ENCODE measurements at regions not wholly inside any gene's neighbourhood (a gene's known extent, or its start where the extent isn't known, plus 50 kb on each side); places are given as distances from the start of the nearest gene placed in this dataset.

- H3K36me3 Mint-ChIP-seq (ENCODE audit: insufficient read depth): peaks cover 5% of the 10 kb centered on the region
- H3K27ac Mint-ChIP-seq: no peak overlapping the region
- H3K4me3 Mint-ChIP-seq (ENCODE audit: low read depth): no peak overlapping the region
- H3K9me3 Mint-ChIP-seq (ENCODE audit: low read depth): peaks cover 10% of the 10 kb centered on the region
- H3K27me3 Mint-ChIP-seq: peaks cover 28% of the 10 kb centered on the region
- no peak for DNase-seq (ENCODE audit: low spot score, unreplicated experiment)
- H3K4me1 Mint-ChIP-seq (ENCODE audit: low read depth): peaks cover 7% of the 10 kb centered on the region
- TF ChIP-seq, protein P1, sequence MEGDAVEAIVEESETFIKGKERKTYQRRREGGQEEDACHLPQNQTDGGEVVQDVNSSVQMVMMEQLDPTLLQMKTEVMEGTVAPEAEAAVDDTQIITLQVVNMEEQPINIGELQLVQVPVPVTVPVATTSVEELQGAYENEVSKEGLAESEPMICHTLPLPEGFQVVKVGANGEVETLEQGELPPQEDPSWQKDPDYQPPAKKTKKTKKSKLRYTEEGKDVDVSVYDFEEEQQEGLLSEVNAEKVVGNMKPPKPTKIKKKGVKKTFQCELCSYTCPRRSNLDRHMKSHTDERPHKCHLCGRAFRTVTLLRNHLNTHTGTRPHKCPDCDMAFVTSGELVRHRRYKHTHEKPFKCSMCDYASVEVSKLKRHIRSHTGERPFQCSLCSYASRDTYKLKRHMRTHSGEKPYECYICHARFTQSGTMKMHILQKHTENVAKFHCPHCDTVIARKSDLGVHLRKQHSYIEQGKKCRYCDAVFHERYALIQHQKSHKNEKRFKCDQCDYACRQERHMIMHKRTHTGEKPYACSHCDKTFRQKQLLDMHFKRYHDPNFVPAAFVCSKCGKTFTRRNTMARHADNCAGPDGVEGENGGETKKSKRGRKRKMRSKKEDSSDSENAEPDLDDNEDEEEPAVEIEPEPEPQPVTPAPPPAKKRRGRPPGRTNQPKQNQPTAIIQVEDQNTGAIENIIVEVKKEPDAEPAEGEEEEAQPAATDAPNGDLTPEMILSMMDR (IDR thresholded peaks at IDR 0.05; ENCODE audit: unreplicated experiment): no peak
Measured at GRCh38 chr6:27770724-27771123, 141.5 kb downstream of the OR2B2 start.

GRCh38 chr6:27768556-27768955 lies 143.6 kb downstream of the OR2B2 start:
- no peak for DNase-seq (ENCODE audit: low spot score, unreplicated experiment)

DNA sequence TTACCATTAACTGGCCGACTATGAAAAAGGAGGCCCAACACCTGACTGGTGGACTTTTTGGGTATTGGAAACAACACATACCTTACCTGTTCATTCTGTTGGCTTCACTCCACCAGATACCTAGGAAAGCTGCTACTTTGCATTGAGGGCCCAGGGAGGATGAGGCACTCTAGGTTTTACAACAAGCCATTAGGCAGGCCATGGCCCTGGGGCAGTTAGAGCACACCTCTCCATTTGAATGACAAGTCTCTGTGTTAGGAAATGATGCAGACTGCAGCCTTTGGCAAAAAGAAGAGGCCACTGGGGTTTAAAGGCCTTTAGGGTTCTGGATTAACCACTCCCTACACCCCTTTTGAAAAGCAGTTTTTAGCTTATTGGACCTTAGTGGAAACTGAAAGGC lies 144.3 kb downstream of the OR2B2 start:
- no peak for DNase-seq (ENCODE audit: low spot score, unreplicated experiment)
- Mint-ChIP-seq H3K9me3 (ENCODE audit: low read depth) (no peaks in the 10 kb centered on the region), H3K27me3 (peaks cover 32% of the 10 kb centered on the region), H3K4me3 (ENCODE audit: low read depth) (no peak overlapping the region), H3K4me1 (ENCODE audit: low read depth) (peaks cover 5% of the 10 kb centered on the region), H3K36me3 (ENCODE audit: insufficient read depth) (no peaks in the 10 kb centered on the region), H3K27ac (no peak overlapping the region)
- TF ChIP-seq, protein P1 (IDR thresholded peaks at IDR 0.05; ENCODE audit: unreplicated experiment): no peak

More at GRCh38 chr6:27768556-27768955, 143.6 kb downstream of the OR2B2 start:
- H3K4me3 Mint-ChIP-seq (ENCODE audit: low read depth): no peak overlapping the region
- no peak overlapping the region for H3K27ac Mint-ChIP-seq
- H3K9me3 Mint-ChIP-seq (ENCODE audit: low read depth): no peaks in the 10 kb centered on the region
- TF ChIP-seq, protein P1 (IDR thresholded peaks at IDR 0.05; ENCODE audit: unreplicated experiment): no peak
- peaks cover 32% of the 10 kb centered on the region for H3K27me3 Mint-ChIP-seq
- peaks cover 5% of the 10 kb centered on the region for H3K4me1 Mint-ChIP-seq (ENCODE audit: low read depth)
- H3K36me3 Mint-ChIP-seq (ENCODE audit: insufficient read depth): peaks cover 2% of the 10 kb centered on the region

DNA sequence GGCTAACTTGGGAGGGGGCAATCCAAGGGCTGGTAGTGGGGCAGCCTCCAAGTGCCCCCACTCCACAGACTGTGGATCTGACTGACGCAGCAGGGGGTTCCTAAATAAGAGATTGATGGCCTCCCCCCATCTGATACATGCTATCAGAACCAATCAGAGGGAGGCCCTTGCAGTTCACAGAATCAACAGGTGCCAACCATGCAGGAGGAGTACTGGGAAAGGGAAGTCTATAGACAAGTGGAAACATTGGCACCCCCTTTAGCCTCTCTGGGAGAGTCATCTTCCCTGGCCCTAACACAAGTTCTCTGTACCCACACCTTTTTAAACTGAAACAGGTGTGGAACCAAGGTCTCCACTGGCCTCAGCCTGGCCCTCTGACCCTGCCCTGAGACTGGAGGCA lies 145.8 kb downstream of the OR2B2 start:
- Mint-ChIP-seq H3K4me3 (ENCODE audit: low read depth) (no peak overlapping the region), H3K4me1 (ENCODE audit: low read depth) (peaks cover 3% of the 10 kb centered on the region), H3K36me3 (ENCODE audit: insufficient read depth) (no peaks in the 10 kb centered on the region), H3K27me3 (peaks cover 25% of the 10 kb centered on the region), H3K9me3 (ENCODE audit: low read depth) (no peaks in the 10 kb centered on the region), H3K27ac (no peak overlapping the region)
- DNase-seq (ENCODE audit: low spot score, unreplicated experiment): no peak
- TF ChIP-seq, protein P1 (IDR thresholded peaks at IDR 0.05; ENCODE audit: unreplicated experiment): no peak

DNA sequence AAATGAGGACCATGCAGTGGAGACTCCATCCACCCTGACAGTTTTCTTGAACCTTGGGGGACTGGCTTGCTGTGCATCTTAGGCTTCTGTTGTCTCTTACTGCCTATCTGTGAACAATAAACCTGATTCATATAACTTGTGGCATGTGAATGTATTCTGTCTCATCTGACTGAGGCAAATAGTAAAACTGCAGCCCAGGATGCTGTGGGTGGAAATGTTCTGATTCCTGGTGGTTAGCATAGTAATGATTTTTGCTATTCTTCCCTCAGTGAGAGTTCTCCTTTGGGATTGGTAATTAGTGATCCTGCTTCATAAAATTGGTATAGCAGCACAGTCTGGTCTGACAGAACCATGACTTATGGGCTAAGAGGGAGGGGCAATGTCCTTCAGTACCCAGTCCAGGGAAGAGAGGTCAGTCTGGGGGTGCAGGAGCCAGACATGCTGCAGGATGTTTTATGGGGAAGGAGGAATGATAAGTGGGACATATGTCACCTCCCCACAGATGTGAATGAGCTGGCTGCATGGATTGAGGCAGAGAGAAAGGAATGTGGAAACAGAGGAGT lies 147.1 kb downstream of the OR2B2 start:
- Mint-ChIP-seq H3K36me3 (ENCODE audit: insufficient read depth) (no peaks in the 10 kb centered on the region), H3K4me3 (ENCODE audit: low read depth) (no peak overlapping the region), H3K27me3 (peaks cover 12% of the 10 kb centered on the region), H3K27ac (no peak overlapping the region), H3K9me3 (ENCODE audit: low read depth) (no peaks in the 10 kb centered on the region), H3K4me1 (ENCODE audit: low read depth) (no peaks in the 10 kb centered on the region)
- TF ChIP-seq, protein P1 (IDR thresholded peaks at IDR 0.05; ENCODE audit: unreplicated experiment): no peak
- no peak for DNase-seq (ENCODE audit: low spot score, unreplicated experiment)

Measured in progenitor cell of endocrine pancreas (in vitro differentiated cells).